NT2/D1 (cell line): ENCODE measurements at regions not wholly inside any gene's neighbourhood (a gene's known extent, or its start where the extent isn't known, plus 50 kb on each side); places are given as distances from the start of the nearest gene placed in this dataset.

Source experiments
- DNase-seq: peaks from one replicate; pipeline ENCODE4 v3.0.0-alpha.2; 2011; ENCODE audit warnings: low read depth, low spot score
- H3K27me3 ChIP-seq: 2 replicates; pipeline ENCODE4 v1.6.0; 2011; ENCODE audit warnings: mild to moderate bottlenecking; ENCODE audit not compliant: insufficient read length, insufficient read depth
- H3K36me3 ChIP-seq: 2 replicates; pipeline ENCODE4 v1.6.1; 2011; ENCODE audit warnings: mild to moderate bottlenecking, low read length, mixed read lengths; ENCODE audit not compliant: insufficient read depth, insufficient read length
- H3K4me1 ChIP-seq: 2 replicates; pipeline ENCODE4 v1.5.1; 2011; ENCODE audit not compliant: insufficient read depth, insufficient read length
- H3K4me3 ChIP-seq: 2 replicates; pipeline ENCODE4 v1.5.1; 2011; ENCODE audit warnings: low read depth; ENCODE audit not compliant: insufficient read length
- H3K9ac ChIP-seq: 2 replicates; pipeline ENCODE4 v1.6.0; 2011; ENCODE audit warnings: low read depth; ENCODE audit not compliant: insufficient read length
- H3K9me3 ChIP-seq: 2 replicates; pipeline ENCODE4 v1.5.1; 2011; ENCODE audit warnings: mild to moderate bottlenecking, low read length; ENCODE audit not compliant: insufficient read depth
- SUZ12 ChIP-seq: IDR thresholded peaks from 2 replicates; pipeline ENCODE4 v1.6.1; 2011; ENCODE audit not compliant: insufficient read length, insufficient read depth; ENCODE audit errors: extremely low read depth
- YY1 ChIP-seq: IDR thresholded peaks from 2 replicates; pipeline ENCODE4 v1.6.1; 2011; ENCODE audit not compliant: insufficient read length, insufficient read depth
- ZNF274 ChIP-seq: IDR thresholded peaks from 2 replicates; pipeline ENCODE4 v1.6.1; 2011; ENCODE audit warnings: mild to moderate bottlenecking, low read depth, low read length

DNA sequence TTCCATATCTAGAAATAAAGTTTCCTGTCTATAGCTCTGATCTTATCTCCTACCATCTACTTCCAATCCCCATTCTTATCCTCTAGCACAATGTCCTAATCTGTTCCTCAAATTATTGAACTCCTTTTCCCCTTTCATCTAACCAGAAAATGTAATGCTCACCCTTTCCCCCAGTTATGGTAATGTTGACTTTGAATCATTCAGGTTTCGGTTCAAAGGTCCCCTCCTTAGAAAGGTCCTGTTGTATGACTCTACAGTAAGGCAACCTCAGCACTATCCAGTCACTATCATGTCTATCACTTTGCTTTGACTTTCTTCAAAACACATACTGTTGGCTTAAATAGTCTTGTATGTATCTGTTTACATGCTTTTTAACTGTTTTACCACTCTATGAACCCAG, 264.2 kb upstream of the PCDH15 start:
- no peak overlapping the region for H3K4me3 ChIP-seq
- TF ChIP-seq SUZ12 (no peak), YY1 (no peak), ZNF274 (no peak)
- no peaks in the 10 kb centered on the region for H3K36me3 ChIP-seq
- H3K27me3 ChIP-seq, result no peaks in the 10 kb centered on the region
- H3K9ac ChIP-seq, result no peak overlapping the region
- no peaks in the 10 kb centered on the region for H3K9me3 ChIP-seq
- no peaks in the 10 kb centered on the region for H3K4me1 ChIP-seq
- no peak for DNase-seq

DNA sequence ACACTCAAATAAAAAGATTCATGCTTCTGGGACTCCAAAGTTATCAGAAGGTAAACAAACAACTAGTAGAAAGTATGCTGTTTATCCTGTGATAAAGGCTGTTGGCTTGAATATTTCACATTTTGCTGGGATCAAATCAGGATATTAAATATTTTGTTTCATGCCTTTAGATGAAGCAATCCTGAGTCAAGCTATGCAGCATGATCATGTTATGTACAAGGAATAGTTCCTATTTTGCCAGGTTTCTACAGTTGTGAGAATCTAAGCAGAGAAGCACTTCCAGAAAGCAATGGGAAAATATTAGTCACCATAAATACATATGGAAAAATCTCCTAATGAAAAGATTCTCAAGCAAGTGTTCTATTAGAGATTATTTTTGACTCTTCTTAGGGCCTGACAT, 262.8 kb upstream of the PCDH15 start:
- Histone ChIP-seq H3K36me3 (no peaks in the 10 kb centered on the region), H3K4me1 (no peaks in the 10 kb centered on the region), H3K27me3 (no peaks in the 10 kb centered on the region), H3K9me3 (no peaks in the 10 kb centered on the region), H3K4me3 (no peak overlapping the region), H3K9ac (no peak overlapping the region)
- TF ChIP-seq SUZ12 (no peak), ZNF274 (no peak), YY1 (no peak)
- no peak for DNase-seq

DNA sequence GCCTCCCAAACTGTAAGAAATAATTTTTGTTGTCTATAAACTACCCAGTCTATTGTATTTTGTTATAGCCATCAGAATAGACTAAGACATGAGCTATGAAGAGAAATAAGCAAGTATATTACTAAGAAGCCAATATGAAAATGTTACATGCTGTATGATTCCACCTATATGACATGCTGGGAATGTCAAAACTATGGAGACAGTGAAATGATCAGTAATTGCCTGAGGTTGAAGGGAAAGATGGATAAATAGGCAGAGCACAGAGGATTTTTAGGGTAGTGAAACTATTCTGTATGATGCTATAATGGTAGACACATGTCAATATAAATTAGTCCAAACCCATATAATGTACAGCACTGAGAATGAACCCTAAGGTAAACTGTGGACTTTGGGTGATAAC, 261.3 kb upstream of the PCDH15 start:
- Histone ChIP-seq H3K4me3 (no peak overlapping the region), H3K4me1 (no peaks in the 10 kb centered on the region), H3K27me3 (no peaks in the 10 kb centered on the region), H3K36me3 (no peaks in the 10 kb centered on the region), H3K9ac (no peak overlapping the region), H3K9me3 (no peaks in the 10 kb centered on the region)
- TF ChIP-seq SUZ12 (no peak), YY1 (no peak), ZNF274 (no peak)
- no peak for DNase-seq

DNA sequence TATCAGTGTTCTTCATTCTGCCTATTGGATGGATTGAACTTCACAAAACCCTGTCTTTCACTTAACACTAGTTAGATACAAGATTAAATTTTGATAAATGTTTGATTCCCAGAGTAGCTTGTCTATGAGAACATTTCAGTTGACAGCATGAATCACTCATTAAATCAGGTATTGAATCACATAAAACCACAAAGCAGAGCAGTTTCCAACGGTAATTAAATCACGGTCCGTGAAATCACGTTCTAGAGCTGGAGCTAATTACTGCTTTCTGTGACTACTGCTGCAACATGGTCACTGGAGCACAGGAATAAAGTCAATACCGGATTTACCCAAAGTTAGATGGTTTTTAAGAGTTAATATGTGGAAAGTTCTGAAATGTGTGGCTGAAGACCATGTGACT, 257.8 kb upstream of the PCDH15 start:
- no peaks in the 10 kb centered on the region for H3K9me3 ChIP-seq
- H3K27me3 ChIP-seq, result no peaks in the 10 kb centered on the region
- no peak overlapping the region for H3K9ac ChIP-seq
- DNase-seq, result no peak
- H3K4me1 ChIP-seq, result no peaks in the 10 kb centered on the region
- no peaks in the 10 kb centered on the region for H3K36me3 ChIP-seq
- H3K4me3 ChIP-seq, result no peak overlapping the region
- TF ChIP-seq ZNF274, result no peak
- no peak for TF ChIP-seq YY1
- no peak for TF ChIP-seq SUZ12

DNA sequence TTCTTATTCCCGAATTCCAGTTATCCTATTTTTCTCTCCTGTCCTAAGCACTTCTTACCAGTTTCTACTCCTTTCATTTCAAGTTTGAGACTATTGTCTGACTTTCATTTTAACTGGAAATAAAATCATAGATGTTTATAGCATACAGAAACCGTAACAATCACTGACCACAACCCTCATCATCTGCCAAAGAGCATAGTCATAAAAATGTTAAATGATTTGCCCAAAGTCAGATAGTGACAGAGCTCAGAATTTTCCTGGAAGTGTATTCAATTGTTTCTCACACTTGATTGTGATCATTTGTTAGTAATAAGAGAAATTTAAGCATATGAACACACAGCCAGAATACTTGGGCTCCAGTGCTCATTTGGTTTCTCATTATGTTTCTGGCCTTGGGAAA, 250.5 kb upstream of the PCDH15 start:
- H3K36me3 ChIP-seq, result no peaks in the 10 kb centered on the region
- H3K4me3 ChIP-seq, result no peak overlapping the region
- no peaks in the 10 kb centered on the region for H3K27me3 ChIP-seq
- TF ChIP-seq ZNF274 (no peak), YY1 (no peak), SUZ12 (no peak)
- H3K9me3 ChIP-seq, result no peaks in the 10 kb centered on the region
- DNase-seq, result no peak
- no peak overlapping the region for H3K9ac ChIP-seq
- no peaks in the 10 kb centered on the region for H3K4me1 ChIP-seq

DNA sequence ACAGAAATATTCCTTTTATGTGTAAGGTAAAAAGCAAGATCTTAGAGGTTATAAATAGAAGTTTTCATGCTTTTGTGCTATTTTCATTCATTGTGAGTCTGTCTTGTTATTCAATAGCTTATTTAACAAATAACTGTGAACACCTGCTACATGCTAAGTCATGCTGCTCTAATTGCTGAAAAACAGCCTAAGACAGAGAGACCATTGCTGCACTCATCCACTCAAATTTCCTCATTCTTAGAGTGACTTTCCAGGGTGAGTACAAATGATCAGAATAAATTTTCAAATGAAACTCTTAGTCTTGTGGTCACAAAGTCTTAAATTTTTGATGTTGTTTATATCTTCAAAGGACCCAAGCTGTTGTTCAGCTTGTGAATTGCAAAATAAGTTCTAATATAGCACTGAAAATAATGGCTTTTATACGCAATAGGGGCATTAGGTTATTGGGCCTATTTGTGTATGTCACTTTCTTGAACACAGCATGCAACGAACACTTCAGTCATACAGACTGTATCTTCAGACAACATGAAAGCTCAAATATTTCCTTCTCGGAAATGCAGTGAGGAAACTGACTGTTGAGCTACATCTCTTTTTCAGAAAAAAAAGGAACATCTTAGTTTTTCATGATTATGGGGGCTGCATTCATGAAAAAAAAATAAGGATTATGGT, 247.9 kb upstream of the PCDH15 start:
- Histone ChIP-seq H3K9me3 (no peaks in the 10 kb centered on the region), H3K4me1 (no peaks in the 10 kb centered on the region), H3K9ac (no peak overlapping the region), H3K36me3 (no peaks in the 10 kb centered on the region), H3K4me3 (no peak overlapping the region), H3K27me3 (no peaks in the 10 kb centered on the region)
- DNase-seq, result no peak
- TF ChIP-seq YY1, result no peak
- no peak for TF ChIP-seq SUZ12
- no peak for TF ChIP-seq ZNF274

DNA sequence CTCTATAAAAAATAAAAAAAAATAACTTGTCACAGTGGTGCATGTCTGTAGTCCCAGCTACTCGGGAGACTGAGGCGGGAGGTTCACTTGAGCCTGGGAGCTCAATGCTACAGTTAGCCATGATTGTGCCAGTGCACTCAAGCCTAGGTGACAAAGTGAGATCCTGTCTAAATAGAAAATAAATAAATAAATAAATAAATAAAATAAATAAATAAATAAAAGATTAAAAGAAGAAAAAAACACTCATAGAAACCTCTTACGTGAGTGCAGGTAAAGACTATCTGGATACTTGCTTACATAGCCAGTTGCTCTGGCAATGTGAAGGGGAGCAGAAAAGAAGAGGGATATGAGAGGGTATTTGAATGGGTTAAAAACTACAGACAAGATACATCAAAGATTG, 242.5 kb upstream of the PCDH15 start:
- no peaks in the 10 kb centered on the region for H3K9me3 ChIP-seq
- no peak overlapping the region for H3K4me3 ChIP-seq
- no peak for DNase-seq
- H3K9ac ChIP-seq, result no peak overlapping the region
- TF ChIP-seq YY1, result no peak
- no peak for TF ChIP-seq SUZ12
- no peak for TF ChIP-seq ZNF274
- no peaks in the 10 kb centered on the region for H3K27me3 ChIP-seq
- H3K36me3 ChIP-seq, result no peaks in the 10 kb centered on the region
- no peaks in the 10 kb centered on the region for H3K4me1 ChIP-seq
